GM21619 (cell line): ENCODE measurements at regions not wholly inside any gene's neighbourhood (a gene's known extent, or its start where the extent isn't known, plus 50 kb on each side); places are given as distances from the start of the nearest gene placed in this dataset.
"Not testable (repeated sequence)": the region's sequence is repeated elsewhere in the genome, so short reads cannot be mapped to it uniquely, and the experiment has no call there.

Experiments used
- ATAC-seq: cut with Tn5 transposase; IDR thresholded peaks from one replicate; pipeline ENCODE4 v1.9.1; 2021; ENCODE audit not compliant: unreplicated experiment

- ATAC-seq = no peak
These were observed 362.8 kb upstream of the FOXK1 start for GRCh38 chr7:4319280-4319679.

- no peak for ATAC-seq
These were observed 356.4 kb upstream of the FOXK1 start for GRCh38 chr7:4325732-4326131.

- ATAC-seq = no peak
These were observed 350.4 kb upstream of the FOXK1 start for GRCh38 chr7:4331711-4332110.

- ATAC-seq = no peak
These were observed 343.5 kb upstream of the FOXK1 start for GRCh38 chr7:4338556-4338955.

GRCh38 chr7:4343272-4344247, 338.5 kb upstream of the FOXK1 start:
- no peak for ATAC-seq

GRCh38 chr7:4345004-4345403, 337.1 kb upstream of the FOXK1 start:
- ATAC-seq = no peak

- ATAC-seq = no peak
These were observed 330.0 kb upstream of the FOXK1 start for GRCh38 chr7:4352069-4352468.

GRCh38 chr7:4361774-4362173, 320.3 kb upstream of the FOXK1 start:
- ATAC-seq = no peak

- ATAC-seq = no peak
These were observed 298.5 kb upstream of the FOXK1 start for GRCh38 chr7:4383584-4383983.

GRCh38 chr7:4386190-4386589, 295.9 kb upstream of the FOXK1 start:
- ATAC-seq = no peak

- ATAC-seq = not testable (repeated sequence)
These were observed 291.0 kb upstream of the FOXK1 start for GRCh38 chr7:4391103-4391502.

GRCh38 chr7:4394736-4395135, 287.4 kb upstream of the FOXK1 start:
- ATAC-seq = no peak

GRCh38 chr7:4399121-4399520, 283.0 kb upstream of the FOXK1 start:
- no peak for ATAC-seq

- no peak for ATAC-seq
These were observed 282.5 kb upstream of the FOXK1 start for GRCh38 chr7:4399596-4399995.

GRCh38 chr7:4406288-4407058, 275.6 kb upstream of the FOXK1 start:
- ATAC-seq = no peak

- ATAC-seq = no peak
These were observed 272.1 kb upstream of the FOXK1 start for GRCh38 chr7:4409946-4410345.

GRCh38 chr7:4416396-4417056, 265.6 kb upstream of the FOXK1 start:
- ATAC-seq = no peak

- ATAC-seq = no peak
These were observed 253.6 kb upstream of the FOXK1 start for GRCh38 chr7:4428526-4428925.

GRCh38 chr7:4430227-4430626, 251.9 kb upstream of the FOXK1 start:
- no peak for ATAC-seq

- ATAC-seq = no peak
These were observed 247.8 kb upstream of the FOXK1 start for GRCh38 chr7:4434306-4434705.

- ATAC-seq = no peak
These were observed 245.7 kb upstream of the FOXK1 start for GRCh38 chr7:4436361-4436895.
